HG02588 (cell line): ENCODE measurements at regions not wholly inside any gene's neighbourhood (a gene's known extent, or its start where the extent isn't known, plus 50 kb on each side); places are given as distances from the start of the nearest gene placed in this dataset.
"Not testable (repeated sequence)": the region's sequence is repeated elsewhere in the genome, so short reads cannot be mapped to it uniquely, and the experiment has no call there.

ENCODE experiments used
- ATAC-seq: cut with Tn5 transposase; IDR thresholded peaks from one replicate; pipeline ENCODE4 v1.9.1; 2021; ENCODE audit warnings: mild to moderate bottlenecking, moderate library complexity; ENCODE audit not compliant: unreplicated experiment

DNA sequence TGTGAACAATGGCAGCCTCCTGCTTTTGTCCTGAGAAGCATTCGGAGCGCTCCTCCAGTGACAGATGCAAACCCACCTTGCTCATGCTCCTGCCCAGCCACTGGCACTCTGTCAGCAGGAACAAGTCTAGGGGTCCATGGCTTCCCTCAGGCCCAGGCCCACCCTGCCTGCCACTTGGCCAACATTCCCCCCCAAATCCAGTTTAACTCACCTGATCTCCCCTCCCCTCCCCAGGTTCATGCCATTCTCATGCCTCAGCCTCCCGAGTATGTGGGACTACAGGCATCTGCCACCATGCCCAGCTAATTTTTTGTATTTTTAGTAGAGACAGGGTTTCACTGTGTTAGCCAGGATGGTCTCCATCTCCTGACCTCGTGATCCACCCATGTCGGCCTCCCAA, 118.9 kb upstream of the TPTE start:
- not testable (repeated sequence) for ATAC-seq

DNA sequence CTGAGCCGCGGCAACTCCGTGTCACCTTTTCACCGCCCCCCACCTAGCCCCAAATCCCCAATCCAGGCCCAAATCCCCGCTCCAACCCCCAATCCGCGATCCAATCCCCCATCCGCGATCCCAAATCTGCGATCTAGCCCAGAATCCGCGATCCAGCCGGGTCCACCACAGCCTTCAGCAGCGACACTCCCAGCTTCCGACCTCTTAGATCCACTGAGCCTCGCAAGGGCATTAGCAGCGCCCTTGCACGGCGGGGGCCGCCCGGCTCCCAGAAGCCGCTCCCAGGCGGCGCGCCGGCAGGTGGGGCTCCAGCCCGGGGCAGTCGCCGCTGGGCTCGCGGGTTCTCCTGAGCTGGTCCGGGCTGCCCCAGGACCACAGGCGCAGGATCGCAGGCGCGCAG, 116.1 kb upstream of the TPTE start:
- not testable (repeated sequence) for ATAC-seq

DNA sequence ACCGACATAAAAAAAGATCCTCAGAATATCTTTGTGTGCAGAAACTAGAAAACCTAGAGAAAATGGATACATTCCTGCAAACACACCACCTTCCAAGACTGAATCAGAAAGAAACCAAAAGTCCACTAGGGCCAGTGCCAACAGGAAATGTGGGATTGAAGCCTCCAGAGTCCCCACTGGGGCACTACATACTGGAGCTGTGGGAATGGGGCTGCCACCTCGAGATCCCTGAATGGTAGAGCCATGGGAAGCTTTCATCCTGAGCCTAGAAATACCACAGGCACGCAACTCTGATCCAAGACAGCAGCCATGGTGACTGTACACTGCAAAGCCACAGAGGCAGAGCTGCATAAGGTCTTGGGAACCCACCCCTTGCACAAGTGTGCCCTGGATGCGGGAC, 111.6 kb upstream of the TPTE start:
- not testable (repeated sequence) for ATAC-seq

DNA sequence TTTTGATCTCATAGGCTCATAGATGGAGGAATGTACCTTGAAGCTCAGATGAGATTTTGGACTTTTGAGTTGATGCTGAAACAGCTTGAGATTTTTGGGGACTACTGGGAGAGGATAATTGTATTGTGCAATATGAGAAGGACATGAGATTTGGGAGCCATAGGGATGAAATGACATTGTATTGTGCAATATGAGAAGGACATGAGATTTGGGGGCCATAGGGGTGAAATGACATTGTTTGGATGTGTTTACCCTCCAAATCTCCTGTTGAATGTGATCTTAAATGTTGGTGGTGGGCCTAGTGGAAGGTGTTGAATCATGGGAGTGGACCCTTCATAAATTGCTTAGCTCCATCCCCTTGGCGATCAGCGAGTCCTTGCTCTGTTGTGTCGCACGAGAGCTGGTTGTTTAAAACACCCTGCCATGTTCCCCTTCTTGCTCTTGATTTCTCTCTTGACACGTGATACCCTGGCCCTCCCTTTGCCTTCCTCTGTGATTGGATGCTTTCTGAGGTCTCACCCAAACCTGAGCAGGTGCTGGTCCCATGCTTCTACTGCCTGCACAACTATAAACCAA, 110.9 kb upstream of the TPTE start:
- ATAC-seq = not testable (repeated sequence)

DNA sequence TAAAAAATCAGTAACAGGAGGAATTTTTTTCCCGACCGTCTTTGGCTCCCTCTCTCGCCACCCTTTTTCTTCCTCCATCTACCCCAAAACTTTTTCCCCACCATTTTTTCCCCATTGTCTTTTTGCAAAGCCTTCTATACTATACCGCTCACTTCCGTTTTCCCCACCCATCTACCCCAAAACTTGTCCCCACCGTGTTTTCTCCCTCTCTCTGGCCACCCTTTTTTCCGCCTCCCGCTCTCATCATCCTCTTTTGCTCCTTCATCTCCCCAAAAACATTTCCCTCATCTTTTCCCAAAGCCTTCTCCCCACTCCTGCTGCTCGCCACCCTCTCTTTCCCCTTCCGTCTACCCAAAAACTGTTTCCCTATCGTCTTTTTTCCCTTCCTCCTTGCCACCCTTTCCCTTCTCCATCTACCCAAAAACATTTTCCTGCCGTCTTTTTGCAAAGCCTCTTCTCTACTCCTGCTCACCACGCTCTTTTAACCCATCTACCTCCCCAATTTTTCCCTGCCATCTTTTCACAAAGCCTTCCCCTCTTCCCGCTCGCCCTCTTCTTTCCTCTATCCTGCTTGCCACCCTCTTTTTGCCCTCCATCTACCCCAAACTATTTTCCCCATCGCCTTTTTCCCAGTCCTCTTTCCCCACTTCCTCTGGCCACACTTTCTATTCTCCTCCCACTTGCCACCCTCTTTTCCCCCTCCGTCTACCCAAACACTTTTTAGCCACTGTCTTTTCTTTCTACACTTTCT, 109.4 kb upstream of the TPTE start:
- ATAC-seq = not testable (repeated sequence)

DNA sequence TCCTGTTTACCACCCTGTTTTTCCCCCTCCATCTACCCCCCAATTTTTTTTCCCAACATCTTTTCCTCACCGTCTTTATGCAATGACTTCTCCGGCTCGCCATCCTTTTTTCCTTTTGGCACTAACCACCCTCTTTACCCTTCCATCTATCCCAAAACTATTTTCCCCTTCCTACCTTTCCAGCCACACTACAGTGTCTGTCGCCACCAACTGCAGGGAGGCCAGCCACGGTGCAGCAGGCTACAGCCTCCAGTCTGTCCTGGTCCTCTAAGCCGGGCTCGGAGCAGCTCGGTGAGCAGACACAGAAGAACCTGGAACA, 108.5 kb upstream of the TPTE start:
- ATAC-seq = not testable (repeated sequence)

DNA sequence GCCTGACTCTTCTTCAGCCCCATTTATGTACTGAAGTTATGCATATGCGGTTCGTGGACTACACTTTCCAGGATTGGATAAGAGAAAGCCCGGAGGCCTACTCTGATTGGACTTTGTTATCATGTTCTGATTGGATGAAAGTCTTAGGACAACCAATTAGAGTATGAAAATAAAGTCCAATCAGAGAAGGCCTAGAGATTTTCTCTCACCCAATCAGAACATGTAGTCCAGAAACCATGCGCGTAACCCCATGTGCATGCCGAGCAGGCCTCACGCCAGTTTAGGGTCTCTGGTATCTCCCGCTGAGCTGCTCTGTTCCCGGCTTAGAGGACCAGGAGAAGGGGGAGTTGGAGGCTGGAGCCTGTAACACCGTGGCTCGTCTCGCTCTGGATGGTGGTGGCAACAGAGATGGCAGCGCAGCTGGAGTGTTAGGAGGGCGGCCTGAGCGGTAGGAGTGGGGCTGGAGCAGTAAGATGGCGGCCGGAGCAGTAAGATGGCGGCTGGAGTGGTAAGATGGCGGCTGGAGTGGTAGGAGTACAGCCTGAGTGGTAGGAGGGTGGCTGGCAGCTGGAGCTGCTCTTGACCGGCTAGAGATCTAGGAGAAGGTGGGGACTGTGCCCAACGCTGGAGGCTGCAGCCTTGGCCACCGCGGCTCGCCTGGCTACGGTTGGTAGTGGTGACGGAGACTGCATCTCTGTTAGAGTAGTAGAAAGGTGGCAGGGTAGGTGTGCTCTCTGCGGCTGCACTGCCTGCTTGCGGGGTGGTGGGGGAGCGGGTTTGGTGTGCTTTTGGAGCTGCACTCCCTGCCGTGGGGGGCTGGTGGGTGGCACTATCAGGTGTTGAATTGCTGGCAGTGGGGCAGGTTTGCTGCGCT, 107.9 kb upstream of the TPTE start:
- not testable (repeated sequence) for ATAC-seq

DNA sequence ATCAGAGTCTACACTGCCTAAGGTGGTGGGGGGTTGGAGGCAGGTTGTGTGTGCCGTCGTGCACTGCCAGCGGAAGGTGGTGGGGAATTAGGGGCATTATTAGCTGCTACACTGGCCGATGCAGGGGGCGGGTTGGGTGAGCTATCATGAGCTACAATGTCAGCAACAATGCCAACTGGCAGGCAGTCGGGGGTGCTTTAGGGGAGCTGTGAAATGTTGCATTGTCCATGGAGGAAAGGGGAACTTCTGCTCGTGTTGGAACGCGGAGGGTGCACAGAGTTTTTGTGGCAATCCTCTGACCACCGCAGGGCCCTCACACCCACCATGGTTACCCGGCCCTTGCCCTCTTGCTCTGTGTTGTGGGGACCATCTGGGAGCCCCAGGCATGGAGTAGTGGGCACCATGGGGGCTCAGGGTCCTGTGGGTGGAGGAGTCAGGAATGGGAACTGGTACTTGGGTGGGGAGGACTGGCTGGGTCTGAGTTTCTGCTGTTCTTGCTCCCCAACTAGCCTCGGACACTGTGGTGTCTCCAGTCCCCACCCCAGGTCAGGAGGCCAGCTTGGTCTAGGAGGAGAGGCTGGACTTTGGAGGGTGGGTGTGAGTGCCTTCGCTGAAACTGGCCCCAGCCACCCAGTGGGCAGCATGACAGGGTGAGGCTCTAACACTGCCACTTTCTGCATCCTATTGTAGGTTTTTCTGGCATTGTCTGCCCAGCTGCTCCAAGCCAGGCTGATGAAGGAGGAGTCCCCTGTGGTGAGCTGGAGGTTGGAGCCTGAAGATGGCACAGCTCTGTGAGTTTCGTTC, 107.1 kb upstream of the TPTE start:
- not testable (repeated sequence) for ATAC-seq

DNA sequence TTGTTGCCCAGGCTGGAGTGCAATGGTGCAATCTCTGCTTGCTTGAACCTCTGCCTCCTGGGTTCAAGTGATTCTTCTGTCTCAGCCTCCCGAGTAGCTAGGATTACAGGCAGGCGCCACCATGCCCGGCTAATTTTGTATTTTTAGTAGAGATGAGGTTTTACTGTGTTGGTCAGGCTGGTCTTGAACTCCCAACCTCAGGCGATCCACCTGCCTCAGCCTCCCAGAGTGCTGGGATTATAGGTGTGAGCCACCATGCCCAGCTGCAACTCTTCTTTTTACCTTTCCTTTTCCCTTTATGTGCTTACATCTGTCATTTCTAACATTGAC, 106.5 kb upstream of the TPTE start:
- ATAC-seq = not testable (repeated sequence)

DNA sequence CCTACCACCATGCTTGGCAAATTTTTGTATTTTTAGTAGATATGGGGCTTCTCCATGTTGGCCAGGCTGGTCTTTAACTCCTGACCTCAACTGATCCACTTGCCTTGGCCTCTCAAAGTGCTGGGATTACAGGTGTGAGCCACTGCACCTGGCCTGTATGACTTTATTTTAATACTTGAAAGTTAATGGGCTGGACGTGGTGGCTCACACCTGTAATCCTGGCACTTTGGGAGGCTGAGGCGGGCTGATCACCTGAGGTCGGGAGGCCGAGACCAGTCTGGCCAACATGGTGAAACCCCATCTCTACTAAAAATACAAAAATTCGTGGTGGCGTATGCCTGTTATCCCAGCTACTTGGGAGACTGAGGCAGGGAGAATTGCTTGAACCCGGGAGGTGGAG, 105.9 kb upstream of the TPTE start:
- not testable (repeated sequence) for ATAC-seq

DNA sequence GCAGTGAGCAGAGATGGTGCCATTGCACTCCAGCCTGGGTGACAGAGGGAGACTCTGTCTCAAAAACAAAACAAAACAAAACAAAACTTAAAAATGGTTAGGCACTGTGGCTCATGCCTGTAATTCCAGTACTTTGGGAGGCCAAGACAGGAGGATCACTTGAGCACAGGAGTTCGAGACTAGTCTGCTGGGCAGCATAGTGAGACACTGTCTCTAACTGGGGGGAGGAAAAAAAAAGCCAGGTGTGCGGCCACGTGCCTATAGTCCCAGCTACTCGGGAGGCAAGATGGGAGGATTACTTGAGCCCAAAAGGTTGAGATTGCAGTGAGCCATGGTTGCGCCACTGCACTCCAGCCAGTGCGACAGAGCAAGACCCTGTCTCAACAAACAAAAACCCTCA, 105.5 kb upstream of the TPTE start:
- not testable (repeated sequence) for ATAC-seq

DNA sequence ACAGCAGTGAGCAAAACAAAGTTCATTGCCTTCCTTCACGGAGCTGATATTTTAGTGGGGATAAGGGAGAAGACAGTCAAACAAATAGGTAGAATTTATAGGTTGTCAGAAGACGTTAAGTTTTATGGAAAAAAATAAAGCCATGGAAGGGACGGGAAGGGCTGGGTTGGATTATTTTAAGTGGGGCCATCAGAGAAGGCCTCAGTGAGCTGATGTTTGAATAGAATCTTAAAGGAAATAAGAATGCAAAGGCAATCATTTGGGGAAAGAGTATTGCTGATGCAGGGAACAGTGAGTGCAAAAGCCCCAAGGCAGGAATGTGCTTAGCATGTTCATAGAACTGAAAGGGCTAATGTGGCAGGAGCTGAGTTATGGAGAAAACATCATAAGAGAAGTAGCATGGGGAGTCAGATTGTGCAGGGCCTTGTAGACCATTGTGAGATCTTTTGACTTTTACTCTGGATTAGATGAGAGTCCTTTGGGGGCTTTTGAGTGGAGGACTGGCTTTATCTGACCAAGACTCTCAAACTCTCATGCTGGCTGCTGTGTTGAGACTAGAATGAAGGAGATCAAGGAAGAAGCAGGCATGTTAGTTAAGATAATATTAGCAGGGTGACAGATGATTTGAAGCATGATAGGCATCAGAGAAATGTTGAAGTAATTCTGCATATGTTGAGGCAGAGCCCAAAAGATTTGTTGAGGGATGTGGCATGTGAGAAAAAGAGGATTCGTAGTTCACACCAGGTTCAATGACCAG, 104.5 kb upstream of the TPTE start:
- ATAC-seq = not testable (repeated sequence)

DNA sequence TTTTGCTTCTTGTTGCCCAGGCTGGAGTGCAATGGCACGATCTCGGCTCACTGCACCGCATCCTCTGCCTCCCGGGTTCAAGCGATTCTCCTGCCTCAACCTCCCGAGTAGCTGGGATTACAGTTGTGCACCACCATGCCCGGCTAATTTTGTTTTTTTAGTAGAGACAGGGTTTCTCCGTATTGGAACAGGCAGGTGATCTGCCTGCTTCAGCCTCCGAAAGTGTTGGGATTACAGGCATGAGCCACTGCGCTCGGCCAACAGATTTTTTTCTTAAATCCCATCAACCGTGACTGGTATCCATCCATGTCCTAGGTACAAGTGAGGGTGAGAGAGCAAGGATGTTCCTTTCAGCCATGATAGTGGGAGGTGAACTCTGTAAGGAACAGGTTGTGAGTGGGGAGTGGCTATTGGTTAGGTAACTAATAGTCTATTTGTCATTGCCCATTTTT, 103.8 kb upstream of the TPTE start:
- not testable (repeated sequence) for ATAC-seq

DNA sequence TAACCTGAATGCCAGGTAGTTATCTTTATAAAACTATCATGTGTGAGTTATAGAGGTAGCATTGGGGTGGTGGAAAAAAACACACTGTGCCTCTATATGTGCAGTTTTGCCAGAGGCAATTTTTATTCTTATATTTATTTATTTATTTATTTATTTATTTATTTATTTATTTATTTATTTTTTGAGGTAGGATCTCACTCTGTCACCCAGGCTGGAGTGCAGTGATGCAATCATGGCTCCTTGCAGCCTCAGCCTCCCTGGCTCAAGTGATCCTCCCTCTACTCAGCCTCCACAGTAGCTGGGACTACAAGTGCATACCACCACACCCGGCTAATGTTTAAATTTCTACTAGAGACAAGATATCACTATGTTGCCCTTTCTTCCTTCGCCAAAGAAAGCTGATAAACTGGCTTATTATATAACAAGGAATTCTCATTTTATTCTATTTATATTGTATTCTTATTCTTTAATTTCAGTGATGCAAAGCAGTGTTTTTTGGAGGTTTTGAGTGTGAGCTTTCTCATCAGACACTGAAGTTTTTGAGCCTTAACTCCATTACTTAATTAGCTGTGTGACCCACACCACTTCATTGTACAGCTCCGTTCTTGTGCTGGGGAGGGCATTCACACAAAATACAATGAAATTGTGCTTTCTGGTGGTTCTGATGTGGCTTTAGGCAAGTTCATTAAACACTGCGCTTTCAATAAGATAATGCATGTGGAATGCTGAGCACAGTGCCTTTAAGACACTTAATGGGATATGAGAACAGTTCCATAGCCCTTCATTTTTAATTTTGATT, 102.9 kb upstream of the TPTE start:
- not testable (repeated sequence) for ATAC-seq

DNA sequence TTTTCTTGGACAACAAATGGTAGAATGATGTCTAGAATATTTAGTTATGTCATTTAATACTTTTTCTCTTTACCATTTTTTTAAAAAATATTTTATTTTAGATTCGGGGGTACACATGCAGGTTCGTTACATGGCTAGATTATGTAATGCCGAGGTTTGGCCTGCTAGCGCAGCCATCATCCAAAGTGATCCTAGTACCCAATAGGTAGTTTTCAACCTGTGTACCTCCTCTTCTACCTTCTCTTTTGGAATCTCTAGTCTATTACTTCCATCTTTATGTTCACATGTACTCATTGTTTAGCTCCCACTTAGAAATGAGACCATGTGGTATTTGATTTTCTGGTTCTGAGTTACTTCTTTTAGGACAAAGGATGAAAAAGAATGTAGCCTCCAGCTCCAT, 100.2 kb upstream of the TPTE start:
- not testable (repeated sequence) for ATAC-seq

DNA sequence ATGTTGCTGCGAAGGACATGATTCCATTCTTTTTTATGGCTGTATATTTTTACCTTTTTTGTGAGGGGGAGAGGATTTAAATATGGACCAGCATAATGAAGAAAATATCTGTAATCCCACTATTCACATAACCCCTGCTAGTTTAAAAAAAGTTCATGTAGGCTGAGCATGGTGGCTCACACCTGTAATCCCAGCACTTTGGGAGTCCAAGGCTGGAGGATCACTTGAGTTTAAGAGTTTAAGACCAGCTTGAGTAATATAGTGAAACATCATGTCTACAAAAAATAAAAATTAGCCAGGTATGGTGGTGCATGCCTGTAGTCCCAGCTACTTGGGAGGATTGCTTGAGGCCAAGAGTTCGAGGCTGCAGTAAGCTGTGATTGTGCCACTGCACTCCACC, 99.8 kb upstream of the TPTE start:
- not testable (repeated sequence) for ATAC-seq

DNA sequence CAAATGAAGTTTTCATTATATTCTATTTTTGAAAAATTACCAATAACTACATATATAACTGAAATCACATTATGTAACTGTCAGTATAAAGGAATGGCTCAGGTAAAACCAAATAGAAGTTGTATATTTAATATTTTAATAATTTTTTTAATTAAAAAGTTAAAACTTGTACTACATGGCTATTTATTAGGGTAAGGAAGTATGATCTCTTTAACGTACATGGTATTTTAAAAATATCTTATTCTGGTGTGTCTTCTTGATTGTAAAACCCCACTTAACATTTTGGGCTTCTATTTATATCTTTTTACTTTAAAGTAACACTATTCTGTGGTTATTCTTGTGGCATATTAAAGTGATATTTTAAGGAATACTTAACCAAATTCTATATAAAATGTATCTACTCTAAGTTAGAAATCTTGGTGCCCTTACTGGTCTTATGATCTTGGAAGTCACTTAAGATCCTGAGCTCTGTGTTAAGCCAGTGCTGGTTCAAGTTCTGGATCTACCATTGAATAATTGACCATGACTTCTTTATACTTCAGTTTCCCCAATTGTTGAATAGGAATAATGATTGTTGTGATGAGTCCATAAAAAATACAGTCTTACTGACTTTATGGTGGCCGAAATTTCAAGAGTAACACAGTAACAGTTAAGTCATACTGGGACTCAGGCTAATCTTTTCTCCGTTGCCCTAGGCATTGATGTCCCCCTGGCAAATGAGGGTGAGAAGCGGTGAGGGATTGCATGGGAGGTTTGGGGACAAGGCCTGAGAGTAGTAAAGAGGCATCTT, 97.1 kb upstream of the TPTE start:
- ATAC-seq = not testable (repeated sequence)

DNA sequence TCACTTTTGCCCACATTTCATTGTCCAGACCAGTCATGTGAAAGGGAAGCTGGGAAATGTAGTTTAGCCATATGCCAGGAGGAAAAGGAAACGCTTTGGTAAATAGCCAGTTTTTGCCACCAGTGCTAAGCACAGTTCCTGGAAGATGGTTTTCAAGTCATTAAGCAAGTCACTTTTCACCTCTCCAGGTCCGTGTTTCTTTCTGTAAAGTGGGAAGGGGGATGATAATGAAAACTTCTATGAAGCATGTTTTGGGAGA, 96.6 kb upstream of the TPTE start:
- ATAC-seq = not testable (repeated sequence)

DNA sequence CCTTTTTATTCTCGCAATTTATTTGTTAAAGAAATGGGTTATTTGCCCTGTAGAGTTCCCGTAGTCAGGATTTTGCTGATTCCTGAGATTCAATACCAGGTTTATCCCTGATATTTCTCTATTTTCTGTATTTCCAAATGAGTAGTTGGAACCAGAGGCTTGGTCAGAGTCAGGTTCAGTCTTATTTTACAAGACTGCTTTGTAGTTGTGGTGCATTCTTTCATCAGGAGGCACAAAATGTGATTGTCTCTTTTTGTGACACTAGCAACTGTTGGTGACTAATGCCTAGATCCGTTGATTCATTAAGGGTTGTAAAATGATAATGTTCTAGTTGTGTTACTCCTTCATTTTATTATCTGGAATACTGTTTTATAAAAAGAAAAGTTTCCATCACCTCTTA, 95.5 kb upstream of the TPTE start:
- no peak for ATAC-seq
